Neural cell (in vitro differentiated cells): ENCODE measurements at regions not wholly inside any gene's neighbourhood (a gene's known extent, or its start where the extent isn't known, plus 50 kb on each side); places are given as distances from the start of the nearest gene placed in this dataset.

Experiments
- H2AFZ ChIP-seq: fragments of 200-600, 300-800 bp; sonication (generic), shearing (Covaris generic); 2 replicates; pipeline ENCODE4 v1.6.0; 2014; ENCODE audit warnings: low read depth, mild to moderate bottlenecking, antibody characterized with exemption, low read length, moderate library complexity
- H3F3A ChIP-seq: fragments of 200-600 bp; shearing (Covaris generic); 2 replicates; pipeline ENCODE4 v1.6.1; 2016; ENCODE audit warnings: mild to moderate bottlenecking, moderate library complexity, mixed read lengths, antibody characterized with exemption, low read length; ENCODE audit not compliant: insufficient read depth, poor library complexity, severe bottlenecking
- H3K27ac ChIP-seq: fragments of 200-600, 300-800 bp; sonication (generic), shearing (Covaris generic); 2 replicates; pipeline ENCODE4 v1.5.1; 2014; ENCODE audit warnings: mild to moderate bottlenecking, low read length, moderate library complexity
- H3K27me3 ChIP-seq: fragments of 300-800, 200-600 bp; sonication (generic), shearing (Covaris generic); 2 replicates; pipeline ENCODE4 v1.6.0; 2014; ENCODE audit warnings: mild to moderate bottlenecking, low read depth, low read length, moderate library complexity; ENCODE audit not compliant: insufficient read depth
- H3K36me3 ChIP-seq: fragments of 300-800, 200-600 bp; sonication (generic), shearing (Covaris generic); 2 replicates; pipeline ENCODE4 v1.5.1; 2014; ENCODE audit warnings: mild to moderate bottlenecking, antibody characterized with exemption, low read length, moderate library complexity; ENCODE audit not compliant: insufficient read depth
- H3K4me2 ChIP-seq: fragments of 300-800, 200-600 bp; sonication (generic), shearing (Covaris generic); 2 replicates; pipeline ENCODE4 v1.6.0; 2014; ENCODE audit warnings: mild to moderate bottlenecking, low read length
- H3K4me3 ChIP-seq: fragments of 300-800, 200-600 bp; sonication (generic), shearing (Covaris generic); 2 replicates; pipeline ENCODE4 v1.5.1; 2014; ENCODE audit warnings: mild to moderate bottlenecking, low read length, moderate library complexity
- H3K79me2 ChIP-seq: fragments of 200-600 bp; shearing (Covaris generic); replicated peaks from 2 replicates; pipeline ENCODE4 v1.6.0; 2014; ENCODE audit warnings: mild to moderate bottlenecking, low read length, moderate library complexity; ENCODE audit not compliant: insufficient read depth
- H3K9ac ChIP-seq: fragments of 300-800, 200-600 bp; sonication (generic), shearing (Covaris generic); 2 replicates; pipeline ENCODE4 v1.6.1; 2016; ENCODE audit warnings: mild to moderate bottlenecking, low read length, mixed read lengths
- H3K9me2 ChIP-seq: fragments of 200-600 bp; shearing (Covaris generic); 2 replicates; pipeline ENCODE4 v1.6.1; 2016; ENCODE audit warnings: mild to moderate bottlenecking, low read length, mixed read lengths; ENCODE audit not compliant: insufficient read depth
- H3K9me3 ChIP-seq: fragments of 200-600, 300-800 bp; sonication (generic), shearing (Covaris generic); 2 replicates; pipeline ENCODE4 v1.6.1; 2016; ENCODE audit warnings: mild to moderate bottlenecking, mixed run types, low read length, moderate library complexity, mixed read lengths
- H4K20me1 ChIP-seq: fragments of 200-600 bp; shearing (Covaris generic); 2 replicates; pipeline ENCODE4 v1.6.1; 2016; ENCODE audit warnings: mild to moderate bottlenecking, mixed run types; ENCODE audit not compliant: insufficient read depth
- CTCF ChIP-seq: fragments of 450-650 bp; IDR thresholded peaks from 2 replicates; pipeline ENCODE4 v1.5.1; 2014; ENCODE audit warnings: antibody characterized with exemption, mild to moderate bottlenecking, moderate library complexity; ENCODE audit not compliant: poor library complexity, severe bottlenecking
- EP300 ChIP-seq: fragments of 450-650 bp; conservative IDR thresholded peaks from 2 replicates; pipeline ENCODE4 v1.6.1; 2014; ENCODE audit warnings: antibody characterized with exemption, mild to moderate bottlenecking, moderate library complexity; ENCODE audit not compliant: poor library complexity, severe bottlenecking
- EZH2 ChIP-seq: fragments of 200-600, 300-800 bp; shearing (Covaris generic), sonication (generic); IDR thresholded peaks from 2 replicates; pipeline ENCODE4 v1.6.1; 2014; ENCODE audit warnings: antibody characterized with exemption, low read length, borderline replicate concordance, mild to moderate bottlenecking; ENCODE audit not compliant: insufficient read depth, poor library complexity, severe bottlenecking
- MXI1 ChIP-seq: fragments of 450-650 bp; conservative IDR thresholded peaks from 2 replicates; pipeline ENCODE4 v1.6.1; 2014; ENCODE audit warnings: antibody characterized with exemption, mild to moderate bottlenecking; ENCODE audit not compliant: poor library complexity, severe bottlenecking
- POLR2AphosphoS5 ChIP-seq: IDR thresholded peaks from 2 replicates; pipeline ENCODE4 v1.6.1; 2012
- RAD21 ChIP-seq: fragments of 450-650 bp; conservative IDR thresholded peaks from 2 replicates; pipeline ENCODE4 v1.6.1; 2014; ENCODE audit warnings: antibody characterized with exemption, mild to moderate bottlenecking, moderate library complexity
- REST ChIP-seq: IDR thresholded peaks from 2 replicates; pipeline ENCODE4 v1.6.1; 2012; ENCODE audit warnings: borderline replicate concordance
- SMC3 ChIP-seq: fragments of 450-650 bp; conservative IDR thresholded peaks from 2 replicates; pipeline ENCODE4 v1.6.1; 2014; ENCODE audit warnings: antibody characterized with exemption, mild to moderate bottlenecking, moderate library complexity; ENCODE audit not compliant: poor library complexity
- TAF1 ChIP-seq: IDR thresholded peaks from 2 replicates; pipeline ENCODE4 v1.6.1; 2012; ENCODE audit warnings: low read depth

GRCh38 chr16:79947771-79948170 lies 347.2 kb upstream of the MAF start:
- Histone ChIP-seq H4K20me1 (no peaks in the 10 kb centered on the region), H3K79me2 (no peaks in the 10 kb centered on the region), H3K4me3 (no peak overlapping the region), H3K36me3 (no peaks in the 10 kb centered on the region), H3K27me3 (no peaks in the 10 kb centered on the region), H2AFZ (no peak overlapping the region), H3F3A (no peaks in the 10 kb centered on the region), H3K4me2 (no peak overlapping the region), H3K9me2 (no peaks in the 10 kb centered on the region), H3K9me3 (no peaks in the 10 kb centered on the region), H3K9ac (no peak overlapping the region), H3K27ac (no peak overlapping the region)
- no peak for TF ChIP-seq EP300
- no peak for TF ChIP-seq POLR2AphosphoS5
- no peak for TF ChIP-seq REST
- no peak for TF ChIP-seq RAD21
- no peak for TF ChIP-seq EZH2
- TF ChIP-seq TAF1 = no peak
- no peak for TF ChIP-seq SMC3
- TF ChIP-seq CTCF = no peak

GRCh38 chr16:79946252-79946651 lies 345.7 kb upstream of the MAF start:
- Histone ChIP-seq H3K9me2 (no peaks in the 10 kb centered on the region), H3K9me3 (no peaks in the 10 kb centered on the region), H2AFZ (no peak overlapping the region), H3K27me3 (no peaks in the 10 kb centered on the region), H3K36me3 (no peaks in the 10 kb centered on the region), H3K9ac (no peak overlapping the region), H3K4me3 (no peak overlapping the region), H4K20me1 (no peaks in the 10 kb centered on the region), H3F3A (no peaks in the 10 kb centered on the region), H3K4me2 (no peak overlapping the region), H3K27ac (no peak overlapping the region), H3K79me2 (no peaks in the 10 kb centered on the region)
- TF ChIP-seq REST = no peak
- TF ChIP-seq MXI1 = no peak
- TF ChIP-seq SMC3 = no peak
- no peak for TF ChIP-seq TAF1
- no peak for TF ChIP-seq POLR2AphosphoS5
- TF ChIP-seq EP300 = no peak
- TF ChIP-seq RAD21 = no peak
- TF ChIP-seq EZH2 = no peak
- TF ChIP-seq CTCF = no peak
